ENCODE measurements at regions not wholly inside any gene's neighbourhood (a gene's known extent, or its start where the extent isn't known, plus 50 kb on each side); places are given as distances from the start of the nearest gene placed in this dataset.

DNA sequence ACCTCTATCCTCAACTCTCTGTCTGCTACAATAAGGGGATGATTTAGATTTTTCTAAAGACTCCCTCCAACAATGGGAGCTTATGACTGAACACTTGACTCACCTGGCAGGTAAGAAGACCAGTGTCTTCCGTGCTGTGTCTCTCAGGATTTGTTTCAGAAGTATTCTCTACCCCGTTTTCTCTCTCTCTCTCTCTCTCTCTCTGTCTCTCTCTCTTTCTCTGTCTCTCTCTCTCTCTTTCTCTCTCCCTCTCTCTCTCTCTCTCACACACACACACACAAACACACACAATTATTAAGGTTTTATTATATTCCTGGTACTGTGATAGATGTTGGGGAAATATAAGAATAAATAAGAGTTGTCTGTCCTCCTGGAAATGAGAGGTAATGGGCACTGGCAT lies 263.9 kb downstream of the TOX3 start:
- TF ChIP-seq TCF12 (IDR thresholded peaks at IDR 0.05; ENCODE audit: low read depth) (no peak), CEBPB (IDR thresholded peaks at IDR 0.05) (no peak), EGR1 (IDR thresholded peaks at IDR 0.05) (no peak), FOXM1 (IDR thresholded peaks at IDR 0.05; ENCODE audit: borderline replicate concordance, low read depth) (no peak), NFIC (IDR thresholded peaks at IDR 0.05) (no peak), ZBTB7A (IDR thresholded peaks at IDR 0.05; ENCODE audit: low read depth) (no peak), CREB1 (IDR thresholded peaks at IDR 0.05; ENCODE audit: low read depth) (no peak), TEAD4 (IDR thresholded peaks at IDR 0.05) (no peak), YY1 (IDR thresholded peaks at IDR 0.05; ENCODE audit: low read depth) (no peak), EP300 (IDR thresholded peaks at IDR 0.05; ENCODE audit: borderline replicate concordance) (no peak), RAD21 (IDR thresholded peaks at IDR 0.05; ENCODE audit: low read depth) (no peak), TAF1 (IDR thresholded peaks at IDR 0.05; ENCODE audit: low read depth) (no peak)
- TF ChIP-seq, protein P1, sequence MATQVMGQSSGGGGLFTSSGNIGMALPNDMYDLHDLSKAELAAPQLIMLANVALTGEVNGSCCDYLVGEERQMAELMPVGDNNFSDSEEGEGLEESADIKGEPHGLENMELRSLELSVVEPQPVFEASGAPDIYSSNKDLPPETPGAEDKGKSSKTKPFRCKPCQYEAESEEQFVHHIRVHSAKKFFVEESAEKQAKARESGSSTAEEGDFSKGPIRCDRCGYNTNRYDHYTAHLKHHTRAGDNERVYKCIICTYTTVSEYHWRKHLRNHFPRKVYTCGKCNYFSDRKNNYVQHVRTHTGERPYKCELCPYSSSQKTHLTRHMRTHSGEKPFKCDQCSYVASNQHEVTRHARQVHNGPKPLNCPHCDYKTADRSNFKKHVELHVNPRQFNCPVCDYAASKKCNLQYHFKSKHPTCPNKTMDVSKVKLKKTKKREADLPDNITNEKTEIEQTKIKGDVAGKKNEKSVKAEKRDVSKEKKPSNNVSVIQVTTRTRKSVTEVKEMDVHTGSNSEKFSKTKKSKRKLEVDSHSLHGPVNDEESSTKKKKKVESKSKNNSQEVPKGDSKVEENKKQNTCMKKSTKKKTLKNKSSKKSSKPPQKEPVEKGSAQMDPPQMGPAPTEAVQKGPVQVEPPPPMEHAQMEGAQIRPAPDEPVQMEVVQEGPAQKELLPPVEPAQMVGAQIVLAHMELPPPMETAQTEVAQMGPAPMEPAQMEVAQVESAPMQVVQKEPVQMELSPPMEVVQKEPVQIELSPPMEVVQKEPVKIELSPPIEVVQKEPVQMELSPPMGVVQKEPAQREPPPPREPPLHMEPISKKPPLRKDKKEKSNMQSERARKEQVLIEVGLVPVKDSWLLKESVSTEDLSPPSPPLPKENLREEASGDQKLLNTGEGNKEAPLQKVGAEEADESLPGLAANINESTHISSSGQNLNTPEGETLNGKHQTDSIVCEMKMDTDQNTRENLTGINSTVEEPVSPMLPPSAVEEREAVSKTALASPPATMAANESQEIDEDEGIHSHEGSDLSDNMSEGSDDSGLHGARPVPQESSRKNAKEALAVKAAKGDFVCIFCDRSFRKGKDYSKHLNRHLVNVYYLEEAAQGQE (IDR thresholded peaks at IDR 0.05; ENCODE audit: low read depth): no peak
- TF ChIP-seq, protein P2, sequence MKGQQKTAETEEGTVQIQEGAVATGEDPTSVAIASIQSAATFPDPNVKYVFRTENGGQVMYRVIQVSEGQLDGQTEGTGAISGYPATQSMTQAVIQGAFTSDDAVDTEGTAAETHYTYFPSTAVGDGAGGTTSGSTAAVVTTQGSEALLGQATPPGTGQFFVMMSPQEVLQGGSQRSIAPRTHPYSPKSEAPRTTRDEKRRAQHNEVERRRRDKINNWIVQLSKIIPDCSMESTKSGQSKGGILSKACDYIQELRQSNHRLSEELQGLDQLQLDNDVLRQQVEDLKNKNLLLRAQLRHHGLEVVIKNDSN (IDR thresholded peaks at IDR 0.05): no peak
- TF ChIP-seq, protein P3, sequence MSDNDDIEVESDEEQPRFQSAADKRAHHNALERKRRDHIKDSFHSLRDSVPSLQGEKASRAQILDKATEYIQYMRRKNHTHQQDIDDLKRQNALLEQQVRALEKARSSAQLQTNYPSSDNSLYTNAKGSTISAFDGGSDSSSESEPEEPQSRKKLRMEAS (IDR thresholded peaks at IDR 0.05): no peak

- no peak for TF ChIP-seq NFIC (IDR thresholded peaks at IDR 0.05)
- TF ChIP-seq, protein P1 (IDR thresholded peaks at IDR 0.05; ENCODE audit: low read depth): no peak
- TF ChIP-seq TAF1 (IDR thresholded peaks at IDR 0.05; ENCODE audit: low read depth): no peak
- no peak for TF ChIP-seq CREB1 (IDR thresholded peaks at IDR 0.05; ENCODE audit: low read depth)
- no peak for TF ChIP-seq RAD21 (IDR thresholded peaks at IDR 0.05; ENCODE audit: low read depth)
- TF ChIP-seq FOXM1 (IDR thresholded peaks at IDR 0.05; ENCODE audit: borderline replicate concordance, low read depth): no peak
- no peak for TF ChIP-seq CEBPB (IDR thresholded peaks at IDR 0.05)
- no peak for TF ChIP-seq YY1 (IDR thresholded peaks at IDR 0.05; ENCODE audit: low read depth)
- TF ChIP-seq EGR1 (IDR thresholded peaks at IDR 0.05): no peak
- no peak for TF ChIP-seq TCF12 (IDR thresholded peaks at IDR 0.05; ENCODE audit: low read depth)
- TF ChIP-seq, protein P2 (IDR thresholded peaks at IDR 0.05): no peak
- no peak for TF ChIP-seq ZBTB7A (IDR thresholded peaks at IDR 0.05; ENCODE audit: low read depth)
- no peak for TF ChIP-seq TEAD4 (IDR thresholded peaks at IDR 0.05)
- TF ChIP-seq, protein P3 (IDR thresholded peaks at IDR 0.05): no peak
- no peak for TF ChIP-seq EP300 (IDR thresholded peaks at IDR 0.05; ENCODE audit: borderline replicate concordance)
These were observed 266.9 kb downstream of the TOX3 start for GRCh38 chr16:52280086-52280485.

- no peak for TF ChIP-seq CEBPB (IDR thresholded peaks at IDR 0.05)
- no peak for TF ChIP-seq ZBTB7A (IDR thresholded peaks at IDR 0.05; ENCODE audit: low read depth)
- TF ChIP-seq TEAD4 (IDR thresholded peaks at IDR 0.05): no peak
- no peak for TF ChIP-seq NFIC (IDR thresholded peaks at IDR 0.05)
- no peak for TF ChIP-seq RAD21 (IDR thresholded peaks at IDR 0.05; ENCODE audit: low read depth)
- TF ChIP-seq TCF12 (IDR thresholded peaks at IDR 0.05; ENCODE audit: low read depth): no peak
- TF ChIP-seq EGR1 (IDR thresholded peaks at IDR 0.05): no peak
These were observed 275.7 kb downstream of the TOX3 start for GRCh38 chr16:52271088-52271750.

GRCh38 chr16:52265446-52265861 lies 281.5 kb downstream of the TOX3 start:
- TF ChIP-seq FOXM1 (IDR thresholded peaks at IDR 0.05; ENCODE audit: borderline replicate concordance, low read depth) (no peak), NFIC (IDR thresholded peaks at IDR 0.05) (peak; percentile 21; the same call in 1 of the 2 replicates), EP300 (IDR thresholded peaks at IDR 0.05; ENCODE audit: borderline replicate concordance) (no peak)

- TF ChIP-seq CREB1 (IDR thresholded peaks at IDR 0.05; ENCODE audit: low read depth): no peak
- no peak for TF ChIP-seq EP300 (IDR thresholded peaks at IDR 0.05; ENCODE audit: borderline replicate concordance)
- TF ChIP-seq, protein P2 (IDR thresholded peaks at IDR 0.05): no peak
- TF ChIP-seq, protein P1 (IDR thresholded peaks at IDR 0.05; ENCODE audit: low read depth): no peak
- TF ChIP-seq NFIC (IDR thresholded peaks at IDR 0.05): no peak
- no peak for TF ChIP-seq ZBTB7A (IDR thresholded peaks at IDR 0.05; ENCODE audit: low read depth)
- TF ChIP-seq EGR1 (IDR thresholded peaks at IDR 0.05): no peak
- no peak for TF ChIP-seq YY1 (IDR thresholded peaks at IDR 0.05; ENCODE audit: low read depth)
- no peak for TF ChIP-seq TCF12 (IDR thresholded peaks at IDR 0.05; ENCODE audit: low read depth)
- no peak for TF ChIP-seq RAD21 (IDR thresholded peaks at IDR 0.05; ENCODE audit: low read depth)
- TF ChIP-seq TAF1 (IDR thresholded peaks at IDR 0.05; ENCODE audit: low read depth): no peak
- TF ChIP-seq, protein P3 (IDR thresholded peaks at IDR 0.05): no peak
These were observed 289.4 kb downstream of the TOX3 start for GRCh38 chr16:52257534-52257933.
